ENCODE measurements at regions not wholly inside any gene's neighbourhood (a gene's known extent, or its start where the extent isn't known, plus 50 kb on each side); places are given as distances from the start of the nearest gene placed in this dataset.

DNA sequence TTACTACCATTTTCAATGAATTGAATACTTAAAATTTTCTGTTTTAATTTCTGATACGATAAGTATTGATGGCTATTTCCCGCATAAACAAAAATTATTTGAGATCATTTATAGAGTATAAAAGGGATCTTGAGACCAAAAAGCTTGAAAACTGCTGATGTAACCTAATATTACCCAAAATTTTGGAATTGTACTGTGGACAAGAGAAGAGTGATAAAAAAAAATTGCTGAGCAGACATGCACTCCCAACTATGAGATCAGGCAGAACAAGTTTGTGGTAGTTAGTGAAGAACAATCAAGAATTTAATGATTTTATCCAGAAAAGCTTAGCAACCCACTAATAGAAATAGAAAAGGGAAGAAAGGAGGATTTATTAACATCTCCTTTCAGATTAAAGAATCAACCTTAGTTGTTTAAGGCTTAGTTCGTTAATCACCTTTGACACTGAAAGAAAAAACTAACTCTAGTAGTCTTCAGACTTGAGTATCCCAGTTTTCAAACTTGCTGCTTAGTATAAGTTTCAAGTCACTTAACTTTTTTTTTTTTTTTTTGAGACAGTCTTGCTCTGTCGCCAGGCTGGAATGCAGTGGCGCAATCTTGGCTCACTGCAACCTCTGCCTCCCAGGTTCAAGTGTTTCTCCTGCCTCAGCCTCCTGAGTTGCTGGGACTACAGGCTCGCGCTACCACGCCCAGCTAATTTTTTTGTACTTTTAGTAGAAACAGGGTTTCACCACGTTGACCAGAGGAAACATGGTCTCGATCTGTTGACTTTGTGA lies 50.6 kb upstream of the ZC3HAV1 start:
- Mint-ChIP-seq H3K9me3 (peaks cover 0 to 7% (median 5%) of the 10 kb centered on the region in 7 donors), H3K4me3 (no peak overlapping the region), H3K27ac (no peak overlapping the region), H3K36me3 (no peaks in the 10 kb centered on the region), H3K4me1 (no peaks in the 10 kb centered on the region), H3K27me3 (ENCODE audit: low read depth in 3 of 3) (peaks cover 0 to 2% (median 0%) of the 10 kb centered on the region in 3 donors)
- Histone ChIP-seq H3K4me3 (replicated peaks in 1 of 3; ENCODE audit: low read depth in 2 of 3, low read length in 3 of 3) (no peak overlapping the region), H3K4me2 (replicated peaks; ENCODE audit: extremely low read depth, low read length, poor library complexity, severe bottlenecking) (no peak overlapping the region), H3K9me3 (replicated peaks in 1 of 2; ENCODE audit: control insufficient read depth in 1 of 2, insufficient read depth in 1 of 2, low read length in 2 of 2) (peaks cover 0 to 4% of the 10 kb centered on the region in 2 donors), H4K20me1 (ENCODE audit: insufficient read depth, low read length) (no peaks in the 10 kb centered on the region), H3K9ac (ENCODE audit: insufficient read depth, low read length, poor library complexity, severe bottlenecking) (no peak overlapping the region), H3K36me3 (replicated peaks in 1 of 2; ENCODE audit: control insufficient read depth in 1 of 2, insufficient read depth in 2 of 2, low read length in 2 of 2) (no peaks in the 10 kb centered on the region), H2AFZ (ENCODE audit: insufficient read depth, low read depth, low read length, poor library complexity, severe bottlenecking) (no peak overlapping the region), H3K27me3 (ENCODE audit: control insufficient read depth in 2 of 2, insufficient read depth in 2 of 2, low read length in 2 of 2) (no peaks in the 10 kb centered on the region), H3K27ac (ENCODE audit: low read depth in 1 of 2, low read length in 2 of 2) (no peak overlapping the region), H3K4me1 (ENCODE audit: control insufficient read depth in 1 of 2, insufficient read depth in 2 of 2, low read length in 2 of 2) (no peaks in the 10 kb centered on the region), H3K79me2 (ENCODE audit: insufficient read depth, low read length) (no peaks in the 10 kb centered on the region)
- intact Hi-C loops (cut with micrococcal nuclease) = no loop called here
- no peak for DNase-seq
- TF ChIP-seq, protein P1, sequence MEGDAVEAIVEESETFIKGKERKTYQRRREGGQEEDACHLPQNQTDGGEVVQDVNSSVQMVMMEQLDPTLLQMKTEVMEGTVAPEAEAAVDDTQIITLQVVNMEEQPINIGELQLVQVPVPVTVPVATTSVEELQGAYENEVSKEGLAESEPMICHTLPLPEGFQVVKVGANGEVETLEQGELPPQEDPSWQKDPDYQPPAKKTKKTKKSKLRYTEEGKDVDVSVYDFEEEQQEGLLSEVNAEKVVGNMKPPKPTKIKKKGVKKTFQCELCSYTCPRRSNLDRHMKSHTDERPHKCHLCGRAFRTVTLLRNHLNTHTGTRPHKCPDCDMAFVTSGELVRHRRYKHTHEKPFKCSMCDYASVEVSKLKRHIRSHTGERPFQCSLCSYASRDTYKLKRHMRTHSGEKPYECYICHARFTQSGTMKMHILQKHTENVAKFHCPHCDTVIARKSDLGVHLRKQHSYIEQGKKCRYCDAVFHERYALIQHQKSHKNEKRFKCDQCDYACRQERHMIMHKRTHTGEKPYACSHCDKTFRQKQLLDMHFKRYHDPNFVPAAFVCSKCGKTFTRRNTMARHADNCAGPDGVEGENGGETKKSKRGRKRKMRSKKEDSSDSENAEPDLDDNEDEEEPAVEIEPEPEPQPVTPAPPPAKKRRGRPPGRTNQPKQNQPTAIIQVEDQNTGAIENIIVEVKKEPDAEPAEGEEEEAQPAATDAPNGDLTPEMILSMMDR (IDR thresholded peaks at IDR 0.05) = no peak
- WGBS (ENCODE audit: insufficient coverage) = 95% methylated on average over 6 of the region's 10 CpGs

DNA sequence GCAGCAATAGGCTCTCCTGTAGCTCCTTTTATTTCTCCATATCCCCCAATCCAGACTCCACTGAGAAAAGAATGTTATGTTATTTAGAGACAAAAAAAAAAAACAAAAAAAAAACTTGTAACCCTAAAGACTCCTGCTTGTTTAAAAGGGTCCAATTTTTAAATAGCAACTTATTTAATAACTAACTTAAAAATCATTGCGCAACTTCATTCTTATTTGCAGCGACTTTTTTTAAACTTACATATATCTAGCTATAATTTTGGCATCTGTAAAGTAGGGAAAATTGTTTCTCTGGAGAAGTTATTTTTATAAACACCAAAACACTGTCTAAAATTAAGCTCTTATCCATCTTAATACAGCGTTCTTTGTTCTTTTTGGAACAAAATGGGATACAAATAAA lies 59.0 kb upstream of the ZC3HAV1 start:
- DNase-seq = no peak
- no peak overlapping the region for H3K4me3 Mint-ChIP-seq
- no peaks in the 10 kb centered on the region for H3K79me2 ChIP-seq (ENCODE audit: insufficient read depth, low read length)
- H3K4me3 ChIP-seq (replicated peaks in 1 of 3; ENCODE audit: low read depth in 2 of 3, low read length in 3 of 3) = no peak overlapping the region
- H3K27me3 Mint-ChIP-seq (ENCODE audit: low read depth in 3 of 3) = peaks cover 0 to 2% (median 0%) of the 10 kb centered on the region in 3 donors
- no peak overlapping the region for H2AFZ ChIP-seq (ENCODE audit: insufficient read depth, low read depth, low read length, poor library complexity, severe bottlenecking)
- no CpG with 5 or more reads among the region's 3 CpGs for WGBS (ENCODE audit: insufficient coverage)
- no peaks in the 10 kb centered on the region for H3K36me3 ChIP-seq (replicated peaks in 1 of 2; ENCODE audit: control insufficient read depth in 1 of 2, insufficient read depth in 2 of 2, low read length in 2 of 2)
- no peaks in the 10 kb centered on the region for H3K9me3 Mint-ChIP-seq
- H3K4me1 ChIP-seq (ENCODE audit: control insufficient read depth in 1 of 2, insufficient read depth in 2 of 2, low read length in 2 of 2) = no peaks in the 10 kb centered on the region
- H3K36me3 Mint-ChIP-seq = no peaks in the 10 kb centered on the region
- H3K27ac Mint-ChIP-seq = no peak overlapping the region
- no peaks in the 10 kb centered on the region for H3K9me3 ChIP-seq (replicated peaks in 1 of 2; ENCODE audit: control insufficient read depth in 1 of 2, insufficient read depth in 1 of 2, low read length in 2 of 2)
- H3K4me1 Mint-ChIP-seq = no peaks in the 10 kb centered on the region
- no peaks in the 10 kb centered on the region for H4K20me1 ChIP-seq (ENCODE audit: insufficient read depth, low read length)
- H3K27me3 ChIP-seq (ENCODE audit: control insufficient read depth in 2 of 2, insufficient read depth in 2 of 2, low read length in 2 of 2) = no peaks in the 10 kb centered on the region
- TF ChIP-seq, protein P1 (IDR thresholded peaks at IDR 0.05) = no peak
- H3K4me2 ChIP-seq (replicated peaks; ENCODE audit: extremely low read depth, low read length, poor library complexity, severe bottlenecking) = no peak overlapping the region
- no peak overlapping the region for H3K9ac ChIP-seq (ENCODE audit: insufficient read depth, low read length, poor library complexity, severe bottlenecking)
- intact Hi-C loops (cut with micrococcal nuclease) = no loop called here
- no peak overlapping the region for H3K27ac ChIP-seq (ENCODE audit: low read depth in 1 of 2, low read length in 2 of 2)

Measured in CD14-positive monocyte (primary cell).